ENCODE measurements at regions not wholly inside any gene's neighbourhood (a gene's known extent, or its start where the extent isn't known, plus 50 kb on each side); places are given as distances from the start of the nearest gene placed in this dataset.

- TF ChIP-seq, protein P1, sequence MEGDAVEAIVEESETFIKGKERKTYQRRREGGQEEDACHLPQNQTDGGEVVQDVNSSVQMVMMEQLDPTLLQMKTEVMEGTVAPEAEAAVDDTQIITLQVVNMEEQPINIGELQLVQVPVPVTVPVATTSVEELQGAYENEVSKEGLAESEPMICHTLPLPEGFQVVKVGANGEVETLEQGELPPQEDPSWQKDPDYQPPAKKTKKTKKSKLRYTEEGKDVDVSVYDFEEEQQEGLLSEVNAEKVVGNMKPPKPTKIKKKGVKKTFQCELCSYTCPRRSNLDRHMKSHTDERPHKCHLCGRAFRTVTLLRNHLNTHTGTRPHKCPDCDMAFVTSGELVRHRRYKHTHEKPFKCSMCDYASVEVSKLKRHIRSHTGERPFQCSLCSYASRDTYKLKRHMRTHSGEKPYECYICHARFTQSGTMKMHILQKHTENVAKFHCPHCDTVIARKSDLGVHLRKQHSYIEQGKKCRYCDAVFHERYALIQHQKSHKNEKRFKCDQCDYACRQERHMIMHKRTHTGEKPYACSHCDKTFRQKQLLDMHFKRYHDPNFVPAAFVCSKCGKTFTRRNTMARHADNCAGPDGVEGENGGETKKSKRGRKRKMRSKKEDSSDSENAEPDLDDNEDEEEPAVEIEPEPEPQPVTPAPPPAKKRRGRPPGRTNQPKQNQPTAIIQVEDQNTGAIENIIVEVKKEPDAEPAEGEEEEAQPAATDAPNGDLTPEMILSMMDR (conservative IDR thresholded peaks at IDR 0.05; ENCODE audit: low read length) = no peak
- no peak for TF ChIP-seq EZH2phosphoT487 (IDR thresholded peaks at IDR 0.05; ENCODE audit: borderline replicate concordance, low read depth, low read length)
These were observed 565.9 kb upstream of the TECRL start for GRCh38 chr4:64975177-64975576.

Data from OCI-LY7 (cell line).